Brain microvascular endothelial cell (primary cell): ENCODE measurements at regions not wholly inside any gene's neighbourhood (a gene's known extent, or its start where the extent isn't known, plus 50 kb on each side); places are given as distances from the start of the nearest gene placed in this dataset.
"Not testable (repeated sequence)": the region's sequence is repeated elsewhere in the genome, so short reads cannot be mapped to it uniquely, and the experiment has no call there.

Experiments used
- DNase-seq: peaks from one replicate; pipeline ENCODE4 v3.0.0-alpha.2; 2020
- H3K27ac ChIP-seq: fragments of 250-450 bp; sonication (Bioruptor Pico); 2 replicates; pipeline ENCODE4 v1.5.1; 2020; ENCODE audit warnings: mild to moderate bottlenecking, moderate library complexity
- H3K27me3 ChIP-seq: fragments of 250-450 bp; sonication (Bioruptor Pico); replicated peaks from 2 replicates; pipeline ENCODE4 v1.5.1; 2020; ENCODE audit warnings: mild to moderate bottlenecking
- H3K36me3 ChIP-seq: fragments of 250-450 bp; sonication (Bioruptor Pico); replicated peaks from 2 replicates; pipeline ENCODE4 v1.5.1; 2020; ENCODE audit warnings: mild to moderate bottlenecking
- H3K4me3 ChIP-seq: 2 replicates; pipeline ENCODE4 v1.5.1; 2011; ENCODE audit warnings: low read depth, mild to moderate bottlenecking, control low read depth, low read length, moderate library complexity
- CTCF ChIP-seq: IDR thresholded peaks from 2 replicates; pipeline ENCODE4 v1.5.1; 2011; ENCODE audit warnings: low read depth, mild to moderate bottlenecking, moderate library complexity, low read length, control low read depth, inconsistent platforms; ENCODE audit errors: missing control alignments
- in situ Hi-C: cut with HindIII; loops from 2 replicates; pipeline ENCODE4 v1.10.0; 2017; ENCODE audit warnings: low sequenced_read_pairs, low pct_ligation_motif_present

GRCh38 chr1:201732351-201732750 lies 96.6 kb upstream of the IPO9 start:
- no peak for TF ChIP-seq CTCF
- peak; percentile 61 for DNase-seq
- Histone ChIP-seq H3K27me3 (no peaks in the 10 kb centered on the region), H3K4me3 (no peak overlapping the region), H3K36me3 (peaks cover 41% of the 10 kb centered on the region), H3K27ac (peak overlapping the region; percentile 43)
- in situ Hi-C loops: no loop called here

- H3K27me3 ChIP-seq, H3K27ac ChIP-seq, in situ Hi-C loops, DNase-seq, H3K4me3 ChIP-seq: not testable (repeated sequence)
- peaks cover 39% of the 10 kb centered on the region for H3K36me3 ChIP-seq
These were observed 94.7 kb upstream of the IPO9 start for GRCh38 chr1:201734221-201734620.

GRCh38 chr1:201734786-201735185 lies 94.2 kb upstream of the IPO9 start:
- no peak overlapping the region for H3K27ac ChIP-seq
- TF ChIP-seq CTCF: no peak
- in situ Hi-C loops: no loop called here
- H3K27me3 ChIP-seq: no peaks in the 10 kb centered on the region
- H3K36me3 ChIP-seq: peaks cover 39% of the 10 kb centered on the region
- H3K4me3 ChIP-seq: no peak overlapping the region
- no peak for DNase-seq

GRCh38 chr1:201736707-201737320 lies 92.1 kb upstream of the IPO9 start:
- H3K4me3 ChIP-seq: no peak overlapping the region
- no peak for DNase-seq
- no peak for TF ChIP-seq CTCF
- peaks cover 39% of the 10 kb centered on the region for H3K36me3 ChIP-seq
- H3K27me3 ChIP-seq: no peaks in the 10 kb centered on the region
- H3K27ac ChIP-seq: peak overlapping the region; percentile 91
- in situ Hi-C loops: no loop called here

- peak; percentile 90 for DNase-seq
- no peak overlapping the region for H3K4me3 ChIP-seq
- TF ChIP-seq CTCF: no peak
- peaks cover 40% of the 10 kb centered on the region for H3K36me3 ChIP-seq
- in situ Hi-C loops: no loop called here
- peak overlapping the region; percentile 91 for H3K27ac ChIP-seq
- no peaks in the 10 kb centered on the region for H3K27me3 ChIP-seq
These were observed 91.5 kb upstream of the IPO9 start for GRCh38 chr1:201737352-201738060.

GRCh38 chr1:201739080-201739479 lies 89.9 kb upstream of the IPO9 start:
- no peaks in the 10 kb centered on the region for H3K27me3 ChIP-seq
- TF ChIP-seq CTCF: no peak
- peak overlapping the region; percentile 72 for H3K4me3 ChIP-seq
- H3K27ac ChIP-seq: peak overlapping the region; percentile 91
- H3K36me3 ChIP-seq: peaks cover 43% of the 10 kb centered on the region
- in situ Hi-C loops: no loop called here
- DNase-seq: no peak
